OCI-LY1 (cell line): ENCODE measurements at regions not wholly inside any gene's neighbourhood (a gene's known extent, or its start where the extent isn't known, plus 50 kb on each side); places are given as distances from the start of the nearest gene placed in this dataset.

Experiments
- CTCF ChIP-seq: fragments of 200-600 bp; sonication (generic), shearing (Covaris generic); IDR thresholded peaks from 2 replicates; pipeline ENCODE4 v1.5.1; 2017; ENCODE audit warnings: mild to moderate bottlenecking, antibody characterized with exemption, low read length, moderate library complexity, mixed read lengths
- EZH2 ChIP-seq: fragments of 200-600 bp; sonication (generic), shearing (Covaris generic); IDR thresholded peaks from 2 replicates; pipeline ENCODE4 v1.8.0; 2017; ENCODE audit warnings: borderline replicate concordance, mixed run types, mild to moderate bottlenecking, antibody characterized with exemption, low read length, moderate library complexity, mixed read lengths

- TF ChIP-seq CTCF (no peak), EZH2 (no peak)
Measured at GRCh38 chr4:189215574-189215973, 725.1 kb upstream of the FRG1 start.
